Lower leg skin (tissue), 4 donors: ENCODE measurements at regions not wholly inside any gene's neighbourhood (a gene's known extent, or its start where the extent isn't known, plus 50 kb on each side); places are given as distances from the start of the nearest gene placed in this dataset.

Experiments used
- DNase-seq, 2 donors: peaks; one replicate each; pipeline ENCODE4 v3.0.0-alpha.2; 2019; ENCODE audit warnings: low spot score in 2 of 2
- H3K4me3 ChIP-seq: fragments of 200-600 bp; sonication (generic); 2 replicates; pipeline ENCODE4 v1.5.1; 2017; ENCODE audit warnings: mild to moderate bottlenecking, low read depth; ENCODE audit not compliant: poor library complexity, severe bottlenecking
- CTCF ChIP-seq, 3 donors: fragments of 450-650 bp; IDR thresholded peaks; one replicate each; pipeline ENCODE4 v1.5.1; 2016; ENCODE audit warnings: antibody characterized with exemption in 3 of 3, mild to moderate bottlenecking in 3 of 3, moderate library complexity in 2 of 3
- POLR2A ChIP-seq, 2 donors: fragments of 450-650 bp; IDR thresholded peaks; one replicate each; pipeline ENCODE4 v1.6.1; 2016 to 2017; ENCODE audit warnings: antibody characterized with exemption in 2 of 2, mild to moderate bottlenecking in 1 of 2, moderate library complexity in 1 of 2
- WGBS, 2 donors: methylation state at CpG; one replicate each; pipeline ENCODE4 v1.1.5; 2018; 5-methylcytosine and 5-hydroxymethylcytosine counted together
- intact Hi-C: fragments of 100-400 bp; cut with DNase I; formaldehyde crosslinking; loops from one replicate; pipeline ENCODE4 v1.15.0; 2023; ENCODE audit warnings: low total_unique reads

GRCh38 chr5:165202519-165202910 lies 1697.1 kb downstream of the MAT2B start:
- TF ChIP-seq POLR2A (IDR thresholded peaks at IDR 0.05) (no peak), CTCF (IDR thresholded peaks at IDR 0.05) (no peak)
- intact Hi-C loops, result no loop called here
- no peak for DNase-seq
- 85 to 87% methylated on average over 3 of the region's 3 CpGs for WGBS, 2 donors
- no peak overlapping the region for H3K4me3 ChIP-seq

- intact Hi-C loops, result no loop called here
Observed at GRCh38 chr5:165209101-165209727, 1703.8 kb downstream of the MAT2B start.

GRCh38 chr5:165224366-165225045 lies 1719.1 kb downstream of the MAT2B start:
- H3K4me3 ChIP-seq, result no peak overlapping the region
- TF ChIP-seq POLR2A (IDR thresholded peaks at IDR 0.05), result no peak
- no peak for TF ChIP-seq CTCF (IDR thresholded peaks at IDR 0.05)
- no peak for DNase-seq
- 67 to 71% methylated on average over 3 of the region's 3 CpGs for WGBS, 2 donors
- intact Hi-C loops, result no loop called here

More at GRCh38 chr5:165209101-165209727, 1703.8 kb downstream of the MAT2B start:
- 0% methylated on average over 1 of the region's 1 CpG for WGBS, 2 donors
- H3K4me3 ChIP-seq, result no peak overlapping the region
- no peak for DNase-seq
- TF ChIP-seq CTCF (IDR thresholded peaks at IDR 0.05) (no peak), POLR2A (IDR thresholded peaks at IDR 0.05) (no peak)

- H3K4me3 ChIP-seq, result no peak overlapping the region
- intact Hi-C loops, result no loop called here
- WGBS, 2 donors, result 86 to 93% methylated on average over 3 of the region's 3 CpGs
- TF ChIP-seq POLR2A (IDR thresholded peaks at IDR 0.05), result no peak
- TF ChIP-seq CTCF (IDR thresholded peaks at IDR 0.05), result no peak
- no peak for DNase-seq
Observed at GRCh38 chr5:165227515-165227914, 1722.1 kb downstream of the MAT2B start.

GRCh38 chr5:165228184-165228583 lies 1722.8 kb downstream of the MAT2B start:
- WGBS, 2 donors, result 70 to 81% methylated on average over 1 of the region's 1 CpG
- intact Hi-C loops, result no loop called here
- TF ChIP-seq CTCF (IDR thresholded peaks at IDR 0.05) (no peak), POLR2A (IDR thresholded peaks at IDR 0.05) (no peak)
- no peak for DNase-seq
- H3K4me3 ChIP-seq, result no peak overlapping the region
